Heart right ventricle (tissue), 16 donors: ENCODE measurements at regions not wholly inside any gene's neighbourhood (a gene's known extent, or its start where the extent isn't known, plus 50 kb on each side); places are given as distances from the start of the nearest gene placed in this dataset.

Experiments used
- ATAC-seq, 8 donors: fragments of 200-7000 bp; cut with Tn5 transposase; one replicate each; pipeline ENCODE4 v1.9.1; 2020; ENCODE audit warnings: mild to moderate bottlenecking in 8 of 8, moderate library complexity in 8 of 8, moderate number of reproducible peaks in 1 of 8
- DNase-seq, 2 donors: peaks; one replicate each; pipeline ENCODE4 v3.0.0-alpha.2; 2020
- H3K27ac ChIP-seq, 10 donors: fragments of 200-600 bp; sonication (generic) in 2 of 10; one replicate each; pipeline versions ENCODE4 v1.5.0 to v1.8.0; 2020 to 2022; ENCODE audit warnings: mild to moderate bottlenecking in 3 of 10
- H3K27me3 ChIP-seq, 7 donors: fragments of 200-600 bp; one replicate each; pipeline ENCODE4 v1.8.0; 2021 to 2022; ENCODE audit warnings: mild to moderate bottlenecking in 2 of 7
- H3K36me3 ChIP-seq, 9 donors: fragments of 200-600 bp; sonication (generic) in 1 of 9; one replicate each; pipeline versions ENCODE4 v1.5.0 to v1.8.0; 2020 to 2022; ENCODE audit warnings: mild to moderate bottlenecking in 2 of 9
- H3K4me1 ChIP-seq, 9 donors: fragments of 200-600 bp; sonication (generic) in 1 of 9; one replicate each; pipeline versions ENCODE4 v1.5.0 to v1.8.0; 2020 to 2022; ENCODE audit warnings: mild to moderate bottlenecking in 4 of 9
- H3K4me3 ChIP-seq, 10 donors: fragments of 200-600 bp; sonication (generic) in 2 of 10; one replicate each; pipeline versions ENCODE4 v1.5.0 to v1.8.0; 2020 to 2022; ENCODE audit warnings: mild to moderate bottlenecking in 7 of 10, moderate library complexity in 2 of 10
- H3K9me3 ChIP-seq, 11 donors: fragments of 200-600 bp in 10 of 11; sonication (generic) in 2 of 11; one replicate each; pipeline versions ENCODE4 v1.5.0 to v1.8.0; 2013 to 2022; ENCODE audit warnings: mild to moderate bottlenecking in 2 of 11, control low read depth in 1 of 11, moderate library complexity in 1 of 11
- CTCF ChIP-seq, 9 donors: fragments of 200-600 bp; sonication (generic) in 2 of 9; IDR thresholded peaks; one replicate each; pipeline versions ENCODE4 v1.5.0 to v1.8.0; 2021 to 2022; ENCODE audit warnings: antibody characterized with exemption in 9 of 9, mild to moderate bottlenecking in 5 of 9, moderate library complexity in 1 of 9
- WGBS, 2 donors: extraction: QIAGEN DNeasy Blood & Tissue Kit; methylation state at CpG; one replicate each; pipeline ENCODE4 v1.1.7; 2013; ENCODE audit warnings: inconsistent platforms in 1 of 2; 5-methylcytosine and 5-hydroxymethylcytosine counted together
- intact Hi-C, 10 donors: fragments of 100-400 bp; cut with DNase I; formaldehyde crosslinking; loops; one replicate each; pipeline versions ENCODE4 v1.11.1 to v1.14.2; 2022
- donor health status: Arrhythmogenic right ventricular cardiomyopathy.
- donor health status: ischemic (EF 13 %, LVEDD 7.1; RV severe dilation, severe dysfunction).
- donor health status: healthy with polysubstance abuse.
- donor health status: DM: no; HTN: yes; CAD: no.
- donor health status: DM: no; HTN: no; CAD: no.
- donor health status: ischemic (EF 25% LVEDD 6.9; RV normal size, moderate dysfunction).
- donor health status: ischemic (EF 25% LVEDD 5.7; RV mildly dilated, moderate dysfunction).
- donor health status: healthy.
- donor health status: DM: yes; HTN: yes; CAD: no.
- donor health status: Ischemic cardiomyopathy.
- donor health status: ischemic (EF 35%, LVEDD 5.7; RV mildly dilated, moderate dysfunction).
- donor health status: nonischemic (EF 11% LVEDD 7.7; RV severe dilation, severe dysfunction).
- donor health status: DM: yes; HTN: yes; CAD: no.
- donor health status: PGD.
- donor health status: ischemic (EF 29% LVEDD 5.4; RV normal size, mild dysfunction).
- donor health status: nonischemic (EF 23%, LVEDD 6.1; RV moderate dilation, normal function).

DNA sequence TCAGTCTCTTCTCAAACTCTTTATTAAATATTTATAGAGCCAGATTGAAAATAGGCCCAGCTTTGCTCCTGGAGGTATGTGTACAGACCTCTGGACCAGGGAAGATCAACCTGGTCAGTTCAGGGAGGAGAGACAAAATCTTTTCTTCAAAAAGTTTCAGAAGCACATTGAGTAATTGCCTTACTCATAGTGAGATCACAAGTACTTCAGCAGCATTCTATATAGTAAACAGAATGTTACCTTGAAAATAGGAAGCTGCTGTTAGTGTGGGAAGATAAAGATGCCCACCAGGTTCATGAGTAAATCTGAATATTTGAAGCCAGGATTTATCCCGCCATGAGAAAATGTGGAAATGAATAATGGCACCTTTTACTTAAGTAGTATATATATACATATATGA, 665.9 kb upstream of the CITED2 start:
- ATAC-seq: no peak

GRCh38 chr6:140039364-140039763, 664.9 kb upstream of the CITED2 start:
- ATAC-seq: no peak
- intact Hi-C loops: no loop called here
- 79 to 81% methylated on average over 2 of the region's 2 CpGs for WGBS, 2 donors
- Histone ChIP-seq H3K9me3 (peaks cover 0 to 12% (median 5%) of the 10 kb centered on the region in 11 donors), H3K4me1 (peaks cover 0 to 39% (median 11%) of the 10 kb centered on the region in 9 donors), H3K27ac (no peak overlapping the region), H3K36me3 (no peaks in the 10 kb centered on the region), H3K27me3 (no peaks in the 10 kb centered on the region), H3K4me3 (no peak overlapping the region)
- no peak for TF ChIP-seq CTCF (IDR thresholded peaks at IDR 0.05)
- no peak for DNase-seq

More for the DNA sequence above, 665.9 kb upstream of the CITED2 start:
- intact Hi-C loops: no loop called here
- TF ChIP-seq CTCF (IDR thresholded peaks at IDR 0.05): no peak
- Histone ChIP-seq H3K27ac (no peak overlapping the region), H3K4me3 (no peak overlapping the region), H3K4me1 (peaks cover 0 to 39% (median 11%) of the 10 kb centered on the region in 9 donors), H3K9me3 (peaks cover 0 to 12% (median 5%) of the 10 kb centered on the region in 11 donors), H3K36me3 (no peaks in the 10 kb centered on the region), H3K27me3 (no peaks in the 10 kb centered on the region)
- DNase-seq: no peak
- WGBS, 2 donors: 91 to 100% methylated on average over 1 of the region's 1 CpG

GRCh38 chr6:140036196-140036595, 661.7 kb upstream of the CITED2 start:
- 76 to 79% methylated on average over 3 of the region's 3 CpGs for WGBS, 2 donors

DNA sequence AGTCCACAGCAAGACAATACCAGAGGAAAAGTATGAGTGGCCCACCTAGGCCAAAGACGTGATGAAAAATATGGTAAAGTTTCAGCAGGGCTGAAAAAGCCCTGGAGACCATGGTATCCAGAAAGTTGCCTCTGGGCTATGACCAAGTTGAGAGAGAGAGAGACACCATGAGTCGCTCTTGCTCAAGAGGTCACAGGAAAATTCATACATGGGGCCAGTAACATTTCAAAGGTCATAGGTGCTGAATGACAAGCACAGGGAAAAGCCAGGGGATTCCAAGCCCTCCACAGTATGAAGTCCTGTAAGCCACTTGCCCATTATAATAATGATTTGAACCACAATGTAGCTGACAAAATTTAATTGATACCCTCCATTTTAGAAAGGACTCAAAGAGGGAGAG, 657.7 kb upstream of the CITED2 start:
- no peaks in the 10 kb centered on the region for H3K4me1 ChIP-seq
- intact Hi-C loops: no loop called here
- H3K9me3 ChIP-seq: peaks cover 0 to 25% (median 5%) of the 10 kb centered on the region in 11 donors
- no peaks in the 10 kb centered on the region for H3K27me3 ChIP-seq
- ATAC-seq (no peak), DNase-seq (no peak)
- H3K27ac ChIP-seq: no peak overlapping the region
- no peaks in the 10 kb centered on the region for H3K36me3 ChIP-seq
- WGBS, 2 donors: 82 to 85% methylated on average over 2 of the region's 2 CpGs
- TF ChIP-seq CTCF (IDR thresholded peaks at IDR 0.05): no peak
- no peak overlapping the region for H3K4me3 ChIP-seq

More at GRCh38 chr6:140036196-140036595, 661.7 kb upstream of the CITED2 start:
- Histone ChIP-seq H3K27me3 (no peaks in the 10 kb centered on the region), H3K36me3 (no peaks in the 10 kb centered on the region), H3K27ac (no peak overlapping the region), H3K4me3 (no peak overlapping the region), H3K9me3 (peaks cover 0 to 12% (median 5%) of the 10 kb centered on the region in 11 donors), H3K4me1 (peaks cover 0 to 23% (median 0%) of the 10 kb centered on the region in 9 donors)
- intact Hi-C loops: no loop called here
- no peak for ATAC-seq
- no peak for DNase-seq
- no peak for TF ChIP-seq CTCF (IDR thresholded peaks at IDR 0.05)
